T1000 (cell line): ENCODE measurements at regions not wholly inside any gene's neighbourhood (a gene's known extent, or its start where the extent isn't known, plus 50 kb on each side); places are given as distances from the start of the nearest gene placed in this dataset.

Experiments used
- DNase-seq: peaks from one replicate; lab custom pipeline; 2025; ENCODE audit warnings: mixed read lengths; lab: John Stamatoyannopoulos, UW

DNA sequence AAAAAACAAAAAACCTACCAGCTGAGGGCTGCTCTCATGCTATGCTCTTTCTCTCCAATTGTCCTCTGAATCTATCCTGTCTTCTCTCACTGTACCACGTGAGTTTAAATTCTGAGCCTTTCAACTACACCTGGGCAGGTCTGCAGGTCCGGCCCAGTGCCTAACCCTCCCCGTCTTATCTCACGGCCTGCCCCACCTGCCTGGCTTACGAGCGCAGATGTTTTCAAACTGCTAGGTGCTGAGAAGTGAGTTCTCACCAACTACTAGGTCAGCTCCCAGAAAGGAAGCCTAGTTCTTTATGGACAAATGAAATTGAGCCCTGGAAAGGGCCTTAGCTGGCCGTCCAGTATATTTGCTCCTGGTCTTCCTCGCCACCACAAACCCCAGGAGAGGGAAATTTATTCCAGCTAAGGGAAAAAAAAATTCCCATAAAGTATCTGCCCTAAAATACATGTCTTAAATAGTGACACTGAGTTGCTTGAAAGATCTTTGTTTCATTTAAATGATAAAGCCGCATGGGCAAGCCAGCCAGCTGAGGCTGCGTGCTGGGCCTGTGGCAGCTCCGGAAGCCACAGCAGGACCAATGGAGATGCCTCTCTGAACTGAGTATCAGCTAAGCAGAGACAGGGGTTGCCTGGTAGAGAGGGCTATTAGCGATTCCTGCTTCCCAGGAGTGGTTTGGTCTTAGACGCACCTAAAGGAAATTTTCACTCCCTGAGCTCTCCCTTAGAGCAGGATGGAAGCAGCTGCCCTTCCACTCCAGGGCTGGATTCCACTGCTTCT, 92.5 kb upstream of the NCK2 start:
- no peak for DNase-seq

DNA sequence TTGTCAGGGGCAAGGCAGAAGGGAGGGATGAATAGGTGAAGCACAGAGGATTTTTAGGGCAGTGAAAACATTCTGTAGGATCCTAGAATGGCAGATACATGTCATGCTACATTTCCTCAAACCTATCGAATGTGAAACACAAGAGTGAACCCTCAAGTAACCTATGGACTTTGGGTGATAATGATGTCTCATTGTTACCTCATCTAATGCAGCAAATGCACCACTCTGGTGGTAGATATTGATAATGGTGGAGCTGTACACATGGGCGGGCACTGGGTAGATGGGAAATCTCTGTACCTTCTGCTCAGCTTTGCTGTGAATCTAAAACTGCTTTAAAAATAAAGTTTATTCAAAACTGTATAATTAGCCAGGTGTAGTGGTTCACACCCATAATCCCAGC, 95.2 kb upstream of the NCK2 start:
- no peak for DNase-seq

DNA sequence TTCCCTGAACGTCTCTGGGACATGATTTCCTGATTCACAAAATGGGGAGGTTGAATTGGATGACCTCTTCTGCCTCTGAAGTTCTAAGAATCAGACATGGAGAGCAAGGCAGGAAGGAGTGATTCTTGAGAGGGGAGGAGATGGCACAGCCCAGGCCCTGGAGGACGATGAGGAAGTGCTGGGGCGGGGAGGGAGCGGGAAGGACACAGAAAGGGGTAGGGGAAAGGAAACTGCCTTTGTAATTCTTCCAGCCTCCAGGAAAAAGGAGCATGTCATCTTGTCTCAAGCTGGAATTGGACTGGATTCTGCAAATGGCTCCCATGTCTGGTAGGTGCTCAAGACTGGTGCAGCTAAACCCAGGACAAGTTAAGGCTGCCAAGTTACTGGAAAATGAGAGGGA, 97.0 kb upstream of the NCK2 start:
- no peak for DNase-seq

DNA sequence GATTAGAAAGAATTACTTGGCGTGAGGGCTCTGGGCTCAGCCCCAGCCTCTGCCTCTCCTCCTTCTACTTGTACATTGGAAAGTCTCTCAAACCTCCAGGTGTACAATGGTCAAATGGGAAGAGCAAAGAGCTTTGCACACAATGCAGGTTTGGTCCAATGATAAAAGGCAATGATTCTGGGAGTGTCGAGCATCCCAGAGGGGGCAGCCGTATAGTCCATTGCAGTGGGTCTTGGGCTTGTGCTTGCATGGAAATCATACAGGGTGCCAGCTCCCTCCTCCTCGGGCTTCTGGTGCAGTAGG, 98.0 kb upstream of the NCK2 start:
- DNase-seq: no peak

DNA sequence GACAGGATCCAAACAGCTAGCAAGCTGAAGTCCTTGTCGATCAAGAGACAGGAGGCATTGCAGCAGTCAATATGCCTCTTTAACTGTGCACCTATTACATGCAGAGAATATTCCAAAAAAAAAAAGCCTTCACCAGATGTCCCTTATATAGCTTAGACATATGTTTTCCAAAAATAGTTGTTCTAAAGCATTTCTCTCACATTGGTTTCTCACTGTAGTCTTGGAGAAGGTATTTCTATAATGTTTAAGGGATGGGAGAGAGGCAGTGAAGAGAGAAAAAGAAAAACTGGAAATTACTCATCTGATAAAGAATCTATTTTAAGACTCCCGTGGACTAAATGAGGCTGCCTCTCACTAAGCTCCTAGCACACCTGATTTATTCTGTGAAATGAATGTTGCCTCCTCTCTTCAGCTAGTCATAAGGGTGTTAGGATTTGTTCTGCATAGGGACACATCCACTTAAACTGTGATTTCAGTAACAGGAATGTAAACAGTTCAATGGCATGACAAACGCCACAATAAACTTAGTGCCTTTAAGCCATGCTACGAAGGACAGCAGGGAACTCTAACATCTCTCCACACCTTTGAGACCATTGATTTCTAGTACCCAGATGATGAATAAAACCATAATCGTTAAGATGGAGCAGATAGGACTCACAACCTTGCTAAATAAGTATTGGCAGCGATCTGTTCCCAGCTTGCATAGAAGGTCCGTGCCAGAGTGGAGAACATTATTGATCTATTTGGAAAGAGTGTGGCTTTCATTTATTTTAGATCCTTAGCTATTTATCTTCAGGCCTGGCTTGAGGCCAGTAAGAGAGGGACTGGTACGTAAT, 98.6 kb upstream of the NCK2 start:
- DNase-seq: no peak

DNA sequence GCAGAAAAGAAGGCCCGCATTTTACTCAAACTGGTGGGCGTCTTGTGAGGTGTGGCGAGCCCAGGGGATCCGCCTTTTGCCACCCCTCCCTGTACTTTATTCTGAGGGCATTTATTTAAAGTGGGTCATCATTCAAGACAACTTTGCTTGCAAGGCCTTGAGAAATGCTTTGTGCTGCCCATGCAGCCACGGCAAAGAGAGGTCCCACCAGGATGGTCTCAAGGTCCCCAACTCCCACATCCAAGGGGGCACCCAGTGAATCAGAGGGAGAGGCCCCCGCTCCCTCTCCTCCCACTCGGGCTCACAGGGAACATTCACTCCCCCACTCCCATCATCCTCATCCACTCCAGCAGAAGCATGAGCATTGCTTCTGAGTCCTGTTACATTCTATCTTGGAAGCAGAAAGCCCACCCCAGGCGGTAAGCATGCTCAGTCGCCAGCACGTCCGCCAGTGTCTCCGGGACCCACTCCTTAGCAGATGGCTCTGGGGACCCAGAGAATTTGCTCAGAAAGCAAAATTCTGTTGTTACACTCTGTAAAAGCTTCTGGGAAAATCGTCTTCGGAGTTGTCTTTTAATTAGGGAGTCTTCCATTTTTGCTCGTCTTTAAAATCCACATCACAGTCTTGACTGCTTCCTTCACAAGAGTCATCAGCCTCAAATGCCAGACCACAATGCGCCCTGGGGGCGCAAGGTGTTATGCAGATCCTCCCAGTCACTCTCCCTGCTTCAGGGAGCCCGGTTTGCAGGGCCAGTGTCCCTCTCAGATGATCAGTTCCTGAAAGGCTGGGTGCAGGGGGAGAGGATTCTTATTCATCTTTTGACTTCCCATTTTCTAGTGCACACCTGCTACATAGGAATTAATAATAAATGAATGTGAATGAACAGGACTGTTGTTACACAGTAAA, 99.4 kb upstream of the NCK2 start:
- no peak for DNase-seq

DNA sequence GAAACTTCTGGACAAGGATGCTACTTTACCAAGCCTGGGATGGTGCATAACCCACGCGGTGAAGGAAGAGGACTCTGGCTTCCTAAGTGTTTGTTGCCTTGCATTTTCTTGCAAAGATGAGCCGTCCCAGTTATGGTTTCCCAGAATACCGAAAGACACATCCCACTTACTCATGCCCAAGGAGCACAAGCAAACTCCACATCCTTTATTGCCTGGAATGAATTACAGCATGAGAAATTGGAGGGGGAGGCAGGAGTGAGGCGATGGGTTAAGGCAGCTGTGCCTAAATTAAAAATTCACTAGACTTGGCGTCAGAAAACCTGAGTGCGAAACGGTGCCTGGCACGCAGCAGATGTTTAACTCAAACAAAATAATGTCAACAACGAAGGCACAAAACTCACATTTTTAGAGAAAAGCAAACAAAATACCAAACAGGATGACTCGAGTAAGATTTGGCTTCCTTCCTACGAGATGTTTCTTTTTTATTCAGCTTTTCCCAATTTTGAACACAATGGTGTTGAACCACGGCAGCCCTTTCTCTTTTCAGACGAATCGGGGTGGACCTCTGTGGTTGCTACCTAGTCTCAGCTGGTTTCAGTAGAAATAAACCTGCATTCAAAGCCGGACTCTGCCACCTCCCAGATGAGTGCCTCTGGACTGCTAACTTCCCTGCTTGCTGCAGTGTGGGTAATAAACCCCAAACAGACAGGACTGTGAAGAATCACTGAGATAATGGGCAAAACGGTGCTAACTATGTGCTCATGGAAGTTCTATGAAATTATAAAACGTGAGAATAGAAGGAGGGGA, 100.3 kb upstream of the NCK2 start:
- no peak for DNase-seq

DNA sequence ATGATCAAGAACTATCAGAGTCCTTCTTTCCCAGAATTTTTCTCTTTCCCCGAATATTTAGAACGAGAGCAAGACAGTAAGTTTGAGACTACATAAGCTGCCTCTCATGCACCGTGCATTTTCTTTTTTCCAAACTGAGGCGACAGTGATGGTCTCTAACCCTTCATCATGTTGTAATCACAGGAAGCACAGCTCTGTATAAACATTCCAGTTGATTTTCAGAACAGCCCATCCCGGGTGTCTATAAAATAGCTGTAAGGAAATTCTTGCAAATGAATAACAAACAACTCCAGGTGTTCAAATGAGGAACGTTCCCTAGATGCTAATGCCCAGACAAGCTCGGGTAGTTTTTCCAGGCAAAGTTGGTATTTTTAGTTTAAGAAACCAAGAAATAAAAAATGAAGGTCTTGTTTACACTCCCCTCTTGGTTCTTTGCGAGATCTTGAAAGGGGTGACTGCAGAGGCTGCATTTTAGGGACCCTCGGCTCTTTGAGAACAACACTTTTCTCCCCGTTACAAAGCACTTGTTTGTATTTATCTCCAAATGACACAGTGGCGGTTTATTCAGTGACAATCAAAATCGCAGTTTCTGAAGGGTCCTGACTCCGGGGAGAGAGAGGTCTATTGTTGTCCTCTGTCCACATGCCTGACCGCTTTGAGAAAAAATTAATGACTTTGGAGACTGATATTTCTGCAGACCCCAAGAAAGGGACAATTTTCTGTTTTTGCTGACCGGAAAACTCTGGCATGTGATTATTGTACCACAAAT, 101.1 kb upstream of the NCK2 start:
- no peak for DNase-seq

DNA sequence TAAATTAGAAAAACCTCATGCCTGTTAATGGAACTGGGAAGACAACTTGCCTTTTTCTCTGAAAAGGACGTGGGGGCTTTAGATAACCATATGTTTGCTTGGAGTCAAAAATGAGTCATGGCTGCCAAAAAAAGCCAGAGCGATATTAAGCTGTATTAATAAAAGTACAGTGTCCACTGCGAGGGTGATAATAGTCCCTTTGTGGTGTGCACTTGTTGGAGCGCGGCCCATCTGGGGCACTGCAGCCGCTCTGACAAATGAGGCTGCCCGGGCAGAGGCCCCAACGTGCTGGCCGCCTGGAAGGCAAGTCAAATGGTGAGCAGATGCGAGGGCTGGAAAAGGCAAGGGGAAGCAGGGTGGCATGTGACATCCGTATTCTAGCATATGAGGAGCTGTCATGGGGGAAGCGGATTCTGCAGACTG, 103.3 kb upstream of the NCK2 start:
- DNase-seq: no peak

DNA sequence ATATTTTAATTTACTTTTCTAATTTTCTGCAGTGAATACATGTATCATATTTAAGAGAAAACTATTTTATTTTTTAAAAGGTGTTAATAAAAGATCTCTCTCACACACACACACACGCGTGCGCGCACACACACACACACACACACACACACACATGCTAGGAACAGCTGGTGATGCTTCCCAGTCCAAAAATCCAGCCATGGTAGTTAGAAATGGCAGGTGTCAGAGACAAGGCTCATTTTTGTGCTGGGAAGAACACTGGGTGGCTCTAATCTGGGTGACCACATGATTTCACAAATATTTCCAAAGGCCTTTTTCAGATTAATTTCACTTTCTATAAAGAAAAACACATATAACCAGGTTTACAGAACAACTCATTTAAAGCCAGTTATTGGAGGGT, 104.5 kb upstream of the NCK2 start:
- DNase-seq: no peak

DNA sequence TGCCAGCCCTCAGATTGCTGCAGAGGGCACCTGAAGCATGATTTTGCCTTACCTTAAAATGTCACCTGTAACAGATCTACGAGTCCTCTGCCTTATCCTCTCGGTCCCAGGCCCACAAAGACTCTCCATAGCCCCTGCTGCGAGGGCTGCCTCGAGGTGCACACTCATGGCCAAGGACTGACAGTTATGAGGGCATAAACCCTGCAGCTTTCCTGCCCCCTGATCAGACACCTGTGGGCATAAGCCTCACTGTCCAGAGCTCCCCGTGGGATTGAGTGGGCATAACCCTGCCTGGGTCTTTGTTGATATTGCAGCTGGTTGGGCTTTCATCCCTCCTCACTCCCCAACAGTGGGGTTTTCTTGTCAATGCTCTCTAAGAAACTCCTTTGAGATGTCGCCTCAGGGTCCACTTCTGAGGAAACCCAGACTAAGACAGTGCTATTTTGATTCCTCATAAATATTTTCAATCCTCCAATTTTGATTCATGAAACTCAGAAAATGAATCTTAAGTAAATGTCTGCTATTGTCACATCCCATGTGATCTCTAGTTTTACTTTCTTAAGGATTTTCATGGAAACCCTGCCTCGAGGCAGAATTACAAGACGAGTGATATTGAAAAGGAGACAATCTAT, 108.5 kb upstream of the NCK2 start:
- DNase-seq: no peak

DNA sequence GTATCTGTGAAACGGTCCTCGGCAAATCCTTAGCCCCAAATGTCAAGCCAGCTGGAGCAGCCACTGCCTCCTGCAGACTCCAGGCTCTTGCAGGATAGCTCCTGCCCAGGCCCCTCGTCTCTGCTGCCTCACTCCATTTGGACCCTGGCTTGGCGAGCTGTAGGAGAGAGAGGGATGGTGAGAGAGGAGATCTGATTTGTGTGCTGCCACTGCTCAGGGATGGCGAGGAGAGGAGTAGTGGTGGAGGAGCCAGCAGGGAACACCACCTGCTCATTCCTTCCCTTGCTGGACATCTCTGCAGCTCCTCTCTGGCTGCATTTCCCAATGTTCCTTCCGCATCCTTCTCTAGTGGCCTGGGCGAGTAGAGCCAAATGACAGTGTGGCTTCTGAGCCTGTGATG, 109.1 kb upstream of the NCK2 start:
- DNase-seq: no peak

DNA sequence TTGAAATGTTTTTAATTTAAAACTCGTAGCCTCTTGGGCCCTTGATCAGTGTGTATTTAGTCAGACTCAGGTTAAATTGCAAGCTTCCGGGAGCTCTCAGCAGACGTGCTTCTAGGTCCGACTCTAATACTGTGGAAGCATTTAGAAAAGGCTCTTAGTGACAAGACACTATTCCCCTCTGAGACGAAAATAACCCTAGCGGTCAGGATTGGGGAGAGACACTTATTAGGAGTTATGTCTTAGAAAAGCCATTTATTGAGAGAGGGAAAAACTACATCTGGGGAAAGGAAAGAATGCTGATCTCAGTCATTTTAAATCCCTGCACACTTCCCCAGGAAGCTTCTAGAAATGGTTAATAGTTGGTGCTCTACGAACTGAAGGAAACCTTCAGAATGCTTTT, 110.5 kb upstream of the NCK2 start:
- no peak for DNase-seq

DNA sequence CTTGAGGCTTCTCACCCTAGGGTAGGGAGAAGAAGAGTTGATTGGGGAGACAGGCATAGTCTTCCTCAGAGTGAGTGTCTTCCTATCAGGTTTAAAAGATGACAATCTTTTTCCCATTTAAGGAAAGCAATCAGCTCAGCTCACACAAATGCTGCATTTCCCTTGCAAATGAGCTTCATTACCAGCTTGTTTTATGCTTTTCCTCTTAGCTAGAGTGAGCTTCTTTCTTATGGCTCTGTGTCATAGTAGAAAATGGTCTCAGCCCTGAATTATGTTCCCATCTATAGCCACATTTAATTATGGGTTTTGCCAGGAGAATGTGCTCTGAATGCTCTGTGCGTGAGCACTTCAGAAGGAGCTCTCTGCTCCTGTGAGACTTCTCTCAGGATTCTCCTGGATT, 112.8 kb upstream of the NCK2 start:
- DNase-seq: no peak

DNA sequence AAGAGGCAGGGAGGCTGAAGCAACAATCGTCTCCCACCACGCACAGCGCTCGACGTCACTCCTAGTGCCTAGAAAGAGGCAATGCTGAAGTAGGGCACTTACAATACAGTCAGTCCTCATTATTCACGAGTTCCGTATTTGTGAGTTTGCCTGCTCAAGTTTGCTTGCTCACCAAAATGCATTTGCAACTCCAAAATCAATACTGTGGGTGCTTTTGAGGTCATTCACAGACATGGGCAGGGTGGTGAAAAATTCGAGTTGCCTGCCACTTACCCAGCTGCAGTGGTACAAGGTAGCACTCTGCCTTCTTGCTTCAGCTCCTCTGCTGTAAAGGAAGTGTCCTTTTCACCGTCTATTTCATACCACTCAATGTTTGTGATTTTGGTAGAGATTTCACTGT, 113.7 kb upstream of the NCK2 start:
- no peak for DNase-seq

DNA sequence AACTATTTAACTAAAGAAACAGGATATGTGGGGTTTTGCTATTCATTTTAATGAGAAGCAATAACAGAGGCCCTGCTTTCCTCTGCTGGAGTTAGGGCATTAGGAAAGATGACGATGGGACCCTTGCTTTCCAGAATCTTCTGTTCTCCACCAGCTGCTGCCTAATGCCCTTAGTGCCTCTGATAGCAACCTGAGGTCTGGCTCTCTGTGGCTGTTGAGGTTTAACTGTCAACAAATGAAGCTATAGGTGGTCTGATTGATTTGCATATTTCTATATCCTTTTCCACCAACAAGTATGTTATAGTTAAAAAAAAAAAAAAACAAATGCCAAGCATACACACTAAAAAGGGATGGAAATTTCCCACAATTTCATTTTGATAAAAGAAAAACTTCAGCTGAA, 115.1 kb upstream of the NCK2 start:
- no peak for DNase-seq

DNA sequence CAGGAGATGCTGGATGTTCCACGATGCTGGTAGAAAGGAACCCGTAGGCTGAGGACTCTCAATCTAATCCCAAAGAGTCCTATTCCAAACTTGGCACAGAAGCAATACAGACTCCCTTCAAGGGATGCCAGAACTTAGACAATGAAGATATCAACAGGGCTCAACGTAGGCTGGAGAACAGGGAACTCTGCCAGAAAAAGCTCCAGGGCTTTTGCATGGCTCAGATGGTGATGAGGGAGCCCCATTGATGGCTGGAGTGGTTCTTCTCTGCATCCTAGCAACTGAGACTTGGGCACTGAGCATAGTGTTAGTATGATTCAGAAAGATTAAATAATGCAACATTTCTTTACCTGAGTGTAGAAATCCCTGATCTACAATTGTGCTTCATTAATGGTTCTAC, 117.2 kb upstream of the NCK2 start:
- DNase-seq: no peak

DNA sequence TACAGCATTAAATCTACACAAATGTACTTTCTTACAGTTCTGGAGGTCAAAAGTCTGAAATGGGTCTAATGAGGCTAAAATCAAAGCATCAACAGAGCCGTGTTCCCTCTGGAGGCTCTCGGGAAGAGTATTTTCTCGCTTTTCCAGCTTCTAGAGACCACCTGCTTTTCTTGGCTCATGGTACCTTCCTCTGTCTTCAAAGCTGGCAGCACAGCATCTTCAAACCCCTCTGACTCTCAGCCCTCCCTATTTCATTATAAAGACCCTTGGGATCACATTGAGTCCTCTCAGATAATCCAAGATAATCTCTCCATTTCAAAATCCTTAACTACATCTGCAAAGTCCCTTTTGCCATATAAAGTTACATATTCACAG, 117.8 kb upstream of the NCK2 start:
- DNase-seq: no peak

DNA sequence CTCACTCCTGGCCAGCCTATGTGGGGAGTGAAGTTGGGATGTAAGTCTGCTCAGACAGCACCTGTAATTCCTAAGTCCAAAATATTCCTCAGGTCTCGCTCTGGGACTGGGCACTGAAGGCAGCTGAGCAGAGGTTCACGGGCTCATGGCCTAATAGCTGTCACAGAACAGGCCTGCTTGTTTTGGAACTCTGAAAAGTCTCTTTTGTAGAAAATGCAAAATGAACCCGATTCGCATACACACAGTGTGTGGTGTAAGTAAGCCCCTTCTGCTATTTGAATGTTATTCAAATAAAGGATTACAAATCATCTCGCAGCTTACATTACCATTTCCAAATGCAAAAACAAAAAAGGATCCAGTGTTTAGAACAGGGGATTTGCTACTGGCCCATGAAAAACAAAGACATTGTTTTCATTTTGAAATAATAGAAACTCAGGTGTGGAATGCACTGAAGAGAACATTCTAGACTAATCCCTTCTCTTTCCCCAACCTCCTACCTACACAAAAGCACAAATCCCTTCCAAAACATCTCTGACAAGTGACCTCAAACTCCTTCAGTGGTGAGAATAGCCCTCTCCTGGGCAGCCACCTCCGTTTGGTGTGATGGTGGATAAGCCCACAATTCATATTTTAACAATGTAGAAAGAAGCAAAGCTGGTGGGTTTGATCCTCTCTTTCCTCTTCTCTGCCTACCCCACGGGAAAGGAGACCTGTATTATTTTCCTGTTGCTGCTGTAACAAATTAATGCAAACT, 118.3 kb upstream of the NCK2 start:
- DNase-seq: no peak

DNA sequence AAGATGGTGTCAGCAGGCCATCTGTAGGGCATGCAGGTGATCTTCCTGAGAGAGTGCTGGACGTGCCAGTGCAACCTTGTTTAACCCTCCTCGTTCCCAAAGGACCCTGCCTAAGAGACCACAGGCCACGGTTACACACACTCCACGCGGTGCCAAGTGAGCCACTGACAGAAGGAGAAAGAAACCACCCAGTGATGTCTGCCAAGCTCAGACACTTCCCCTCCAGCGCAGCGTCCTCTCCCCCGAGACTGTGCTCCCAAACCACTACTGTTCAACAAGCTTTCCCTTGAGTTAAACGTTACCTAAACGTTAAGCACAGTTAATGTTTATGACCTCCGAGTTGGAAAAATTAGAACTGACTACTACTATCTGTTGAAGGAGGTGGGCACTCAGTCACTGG, 119.1 kb upstream of the NCK2 start:
- DNase-seq: no peak
